Gastroesophageal sphincter (tissue), 4 donors: ENCODE measurements at regions not wholly inside any gene's neighbourhood (a gene's known extent, or its start where the extent isn't known, plus 50 kb on each side); places are given as distances from the start of the nearest gene placed in this dataset.

Experiments used
- ATAC-seq: fragments of 150-250 bp; one replicate; pipeline ENCODE4 v1.9.1; 2016; ENCODE audit warnings: mild to moderate bottlenecking, moderate library complexity
- H3K27ac ChIP-seq, 4 donors: fragments of 200-600 bp; sonication (generic) in 3 of 4; 1 replicate in 3 of 4; 2 replicates in 1 of 4; pipeline ENCODE4 v1.5.1; 2016 to 2019
- H3K27me3 ChIP-seq: fragments of 200-600 bp; sonication (generic); one replicate; pipeline ENCODE4 v1.5.1; 2019
- H3K36me3 ChIP-seq, 2 donors: fragments of 200-600 bp; sonication (generic); one replicate each; pipeline ENCODE4 v1.5.1; 2019; ENCODE audit warnings: control low read depth in 1 of 2
- H3K4me1 ChIP-seq, 3 donors: fragments of 200-600 bp; sonication (generic); 1 replicate in 2 of 3; 2 replicates in 1 of 3; pipeline ENCODE4 v1.5.1; 2016 to 2019; ENCODE audit warnings: control low read depth in 2 of 3
- H3K4me3 ChIP-seq, 2 donors: fragments of 200-600 bp; sonication (generic); one replicate each; pipeline ENCODE4 v1.5.1; 2019; ENCODE audit warnings: mild to moderate bottlenecking in 1 of 2, moderate library complexity in 1 of 2
- H3K9me3 ChIP-seq, 3 donors: fragments of 200-600 bp; sonication (generic); one replicate each; pipeline ENCODE4 v1.5.1; 2017 to 2019; ENCODE audit warnings: control low read depth in 2 of 3
- CTCF ChIP-seq, 4 experiments: fragments of 200-600 bp in 2 of 4; fragments of 450-650 bp in 2 of 4; sonication (generic) in 1 of 4; IDR thresholded peaks; one replicate each; pipeline ENCODE4 v1.5.1; 2017 to 2019; ENCODE audit warnings: antibody characterized with exemption in 4 of 4, mild to moderate bottlenecking in 2 of 4, moderate library complexity in 2 of 4
- EP300 ChIP-seq: sonication (generic); formaldehyde crosslinking; IDR thresholded peaks from one replicate; pipeline ENCODE4 v1.6.1; 2017; ENCODE audit warnings: antibody characterized with exemption, mild to moderate bottlenecking
- POLR2A ChIP-seq, 2 donors: fragments of 450-650 bp; IDR thresholded peaks; one replicate each; pipeline ENCODE4 v1.6.1; 2017; ENCODE audit warnings: antibody characterized with exemption in 2 of 2, mild to moderate bottlenecking in 2 of 2, moderate library complexity in 1 of 2
- POLR2AphosphoS5 ChIP-seq: sonication (generic); formaldehyde crosslinking; IDR thresholded peaks from one replicate; pipeline ENCODE4 v1.6.1; 2017; ENCODE audit warnings: antibody characterized with exemption
- WGBS, 2 donors: methylation state at CpG; one replicate each; pipeline ENCODE4 v1.1.5; 2018; ENCODE audit warnings: low coverage in 1 of 2; 5-methylcytosine and 5-hydroxymethylcytosine counted together

- WGBS, 2 donors: 79 to 100% methylated on average over 2 of the region's 4 CpGs
Observed at GRCh38 chr16:74117798-74118197, 178.8 kb upstream of the PSMD7 start.

GRCh38 chr16:74113545-74113944 lies 183.1 kb upstream of the PSMD7 start:
- 70 to 78% methylated on average over 2 to 8 of the region's 8 CpGs for WGBS, 2 donors
- Histone ChIP-seq H3K36me3 (no peaks in the 10 kb centered on the region), H3K9me3 (no peaks in the 10 kb centered on the region), H3K4me1 (no peaks in the 10 kb centered on the region), H3K4me3 (no peak overlapping the region), H3K27ac (no peak overlapping the region), H3K27me3 (peaks cover 5% of the 10 kb centered on the region)
- ATAC-seq: no peak
- TF ChIP-seq POLR2AphosphoS5 (no peak), EP300 (no peak), POLR2A (IDR thresholded peaks at IDR 0.05) (no peak), CTCF (IDR thresholded peaks at IDR 0.05) (no peak)

More at GRCh38 chr16:74117798-74118197, 178.8 kb upstream of the PSMD7 start:
- Histone ChIP-seq H3K27ac (no peak overlapping the region), H3K9me3 (no peaks in the 10 kb centered on the region), H3K4me3 (no peak overlapping the region), H3K4me1 (no peaks in the 10 kb centered on the region), H3K27me3 (no peaks in the 10 kb centered on the region), H3K36me3 (no peaks in the 10 kb centered on the region)
- no peak for TF ChIP-seq POLR2AphosphoS5
- no peak for TF ChIP-seq CTCF (IDR thresholded peaks at IDR 0.05)
- TF ChIP-seq POLR2A (IDR thresholded peaks at IDR 0.05): no peak
- TF ChIP-seq EP300: no peak
- no peak for ATAC-seq

- H3K36me3 ChIP-seq: no peaks in the 10 kb centered on the region
- no peak overlapping the region for H3K27ac ChIP-seq
- H3K4me3 ChIP-seq: no peak overlapping the region
- no peak for ATAC-seq
- no peaks in the 10 kb centered on the region for H3K9me3 ChIP-seq
- no peak for TF ChIP-seq EP300
- no peak for TF ChIP-seq POLR2A (IDR thresholded peaks at IDR 0.05)
- no peak for TF ChIP-seq POLR2AphosphoS5
- no peak for TF ChIP-seq CTCF (IDR thresholded peaks at IDR 0.05)
- peaks cover 5% of the 10 kb centered on the region for H3K27me3 ChIP-seq
- no peaks in the 10 kb centered on the region for H3K4me1 ChIP-seq
- 86 to 100% methylated on average over 2 of the region's 2 CpGs for WGBS, 2 donors
Observed at GRCh38 chr16:74111456-74111982, 185.1 kb upstream of the PSMD7 start.

- Histone ChIP-seq H3K4me1 (no peaks in the 10 kb centered on the region), H3K36me3 (no peaks in the 10 kb centered on the region), H3K27ac (no peak overlapping the region), H3K9me3 (no peaks in the 10 kb centered on the region), H3K4me3 (no peak overlapping the region), H3K27me3 (peaks cover 5% of the 10 kb centered on the region)
- TF ChIP-seq POLR2AphosphoS5: no peak
- peak in 3 of 4 experiments; percentile 13 to 46 (median 13) for TF ChIP-seq CTCF (IDR thresholded peaks at IDR 0.05)
- WGBS, 2 donors: 26 to 51% methylated on average over 7 to 17 of the region's 18 CpGs
- no peak for ATAC-seq
Observed at GRCh38 chr16:74107795-74108610, 188.6 kb upstream of the PSMD7 start.

- H3K4me1 ChIP-seq: no peaks in the 10 kb centered on the region
- H3K4me3 ChIP-seq: no peak overlapping the region
- WGBS, 2 donors: 32 to 36% methylated on average over 2 of the region's 2 CpGs
- H3K9me3 ChIP-seq: no peaks in the 10 kb centered on the region
- no peak overlapping the region for H3K27ac ChIP-seq
- TF ChIP-seq EP300: no peak
- TF ChIP-seq CTCF (IDR thresholded peaks at IDR 0.05): no peak
- no peak for TF ChIP-seq POLR2A (IDR thresholded peaks at IDR 0.05)
- no peak for TF ChIP-seq POLR2AphosphoS5
- ATAC-seq: no peak
- no peaks in the 10 kb centered on the region for H3K36me3 ChIP-seq
- no peaks in the 10 kb centered on the region for H3K27me3 ChIP-seq
Observed at GRCh38 chr16:74104022-74104421, 192.6 kb upstream of the PSMD7 start.
